Gastrocnemius medialis (tissue), 4 donors: ENCODE measurements at regions not wholly inside any gene's neighbourhood (a gene's known extent, or its start where the extent isn't known, plus 50 kb on each side); places are given as distances from the start of the nearest gene placed in this dataset.

Source experiments
- ATAC-seq, 2 donors: fragments of 150-250 bp; one replicate each; pipeline ENCODE4 v1.9.1; 2016
- DNase-seq, 2 donors: peaks; one replicate each; pipeline ENCODE4 v3.0.0-alpha.2; 2019
- H3K27ac ChIP-seq, 4 donors: fragments of 200-600 bp; sonication (generic); 1 replicate in 1 of 4; 2 replicates in 3 of 4; pipeline ENCODE4 v1.5.1; 2016 to 2018; ENCODE audit warnings: mild to moderate bottlenecking in 2 of 4, moderate library complexity in 1 of 4
- H3K27me3 ChIP-seq, 3 donors: fragments of 200-600 bp; sonication (generic) in 2 of 3; 1 replicate in 1 of 3; 2 replicates in 2 of 3; pipeline versions ENCODE4 v1.5.1 to v1.6.0; 2016 to 2019; ENCODE audit warnings: mild to moderate bottlenecking in 1 of 3, moderate library complexity in 1 of 3
- H3K36me3 ChIP-seq, 2 donors: fragments of 200-600 bp; sonication (generic) in 1 of 2; one replicate each; pipeline ENCODE4 v1.5.1; 2017 to 2018
- H3K4me1 ChIP-seq, 2 donors: fragments of 200-600 bp; sonication (generic) in 1 of 2; one replicate each; pipeline ENCODE4 v1.5.1; 2016 to 2017; ENCODE audit warnings: mild to moderate bottlenecking in 2 of 2
- H3K4me3 ChIP-seq, 4 donors: fragments of 200-600 bp; sonication (generic) in 3 of 4; 1 replicate in 1 of 4; 2 replicates in 3 of 4; pipeline ENCODE4 v1.5.1; 2016 to 2019; ENCODE audit warnings: mild to moderate bottlenecking in 2 of 4
- H3K9me3 ChIP-seq, 3 donors: fragments of 200-600 bp; sonication (generic) in 2 of 3; 1 replicate in 1 of 3; 2 replicates in 2 of 3; pipeline ENCODE4 v1.5.1; 2016 to 2019
- POLR2A ChIP-seq, 2 donors: fragments of 450-650 bp; IDR thresholded peaks; one replicate each; pipeline ENCODE4 v1.6.1; 2017; ENCODE audit warnings: antibody characterized with exemption in 2 of 2, mild to moderate bottlenecking in 2 of 2, moderate library complexity in 2 of 2
- in situ Hi-C, 4 donors: fragments of 200-750 bp; cut with MboI; loops; one replicate each; pipeline versions ENCODE4 v1.15.0 to v1.8.0; 2017; ENCODE audit warnings: low sequenced_read_pairs in 4 of 4
- intact Hi-C: fragments of 100-400 bp; cut with DNase I; formaldehyde crosslinking; loops from one replicate; pipeline ENCODE4 v1.15.1; 2023; ENCODE audit warnings: low total_unique reads
- TF ChIP-seq, protein P1 (sequence below), 5 experiments: fragments of 450-650 bp in 3 of 5; fragments of 200-600 bp in 2 of 5; sonication (generic) in 2 of 5; IDR thresholded peaks in 4 of 5; conservative IDR thresholded peaks in 1 of 5; 1 replicate in 4 of 5; 2 replicates in 1 of 5; pipeline ENCODE4 v1.5.1; 2016 to 2019; ENCODE audit warnings: antibody characterized with exemption in 5 of 5, mild to moderate bottlenecking in 3 of 5, moderate library complexity in 3 of 5

DNA sequence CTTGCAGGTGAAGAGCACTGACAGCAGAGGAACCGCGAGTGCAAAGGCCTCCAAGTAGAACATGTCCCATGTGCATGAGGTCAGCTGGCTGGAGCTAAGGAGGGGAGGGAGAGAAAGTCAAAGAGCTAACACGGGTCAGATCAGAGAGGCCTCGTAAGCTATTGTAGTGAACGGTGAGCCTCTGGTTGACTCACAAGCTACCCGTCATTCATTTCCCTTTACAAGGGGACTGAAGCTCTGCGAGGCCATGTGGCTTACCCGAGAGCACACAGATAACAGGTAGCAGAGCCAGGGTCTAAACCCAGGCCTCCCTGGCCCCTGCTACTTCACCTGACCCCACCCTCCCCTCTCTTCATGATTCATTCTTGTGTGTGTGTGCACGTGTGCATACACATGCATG lies 152.7 kb upstream of the ADRA1B start:
- intact Hi-C loops, result no loop called here
- no peak for DNase-seq
- Histone ChIP-seq H3K36me3 (no peaks in the 10 kb centered on the region), H3K4me1 (peaks cover 0 to 4% of the 10 kb centered on the region in 2 donors), H3K27ac (no peak overlapping the region), H3K27me3 (no peaks in the 10 kb centered on the region), H3K9me3 (no peaks in the 10 kb centered on the region), H3K4me3 (no peak overlapping the region)
- in situ Hi-C loops, result no loop called here
- TF ChIP-seq POLR2A (IDR thresholded peaks at IDR 0.05), result no peak
- no peak for ATAC-seq

DNA sequence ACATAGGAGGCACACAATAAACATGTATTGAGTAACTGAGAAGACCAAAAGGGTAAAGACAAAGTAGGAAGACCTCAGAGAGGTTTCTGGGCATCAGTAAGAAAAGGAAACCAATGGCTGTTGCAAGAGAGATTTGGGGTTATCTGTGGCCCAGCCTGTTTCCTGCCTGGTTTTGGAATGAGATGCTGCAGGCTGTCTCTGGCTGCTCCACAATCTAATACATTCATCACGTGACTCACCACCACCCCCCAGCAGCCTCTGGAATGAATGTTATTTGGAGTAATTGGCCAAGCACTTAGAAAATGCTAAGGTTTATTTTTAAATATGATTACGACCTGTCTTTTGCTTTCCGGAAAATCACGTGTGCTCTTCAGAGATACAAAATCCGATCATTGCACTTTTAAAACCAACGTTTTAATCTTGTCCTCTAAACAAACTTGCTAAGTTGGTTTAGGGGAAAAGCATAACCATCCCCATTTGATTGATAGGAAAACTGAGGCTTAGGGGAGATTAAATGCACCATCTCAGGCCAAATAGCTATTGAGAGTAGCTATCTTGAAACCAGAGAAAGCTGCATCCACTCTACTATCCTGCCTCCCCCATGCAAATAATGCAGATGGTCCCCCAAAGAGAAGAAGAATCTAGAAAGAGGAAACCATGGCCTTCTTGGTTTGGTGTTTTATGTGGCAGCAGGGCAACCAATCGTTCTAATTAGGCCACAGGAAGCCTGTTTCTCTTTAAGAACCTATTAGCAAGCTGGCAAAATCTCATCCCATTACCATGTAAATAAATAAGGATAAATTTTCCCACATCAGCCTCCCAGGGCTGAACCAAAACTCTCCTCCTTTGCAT lies 151.8 kb upstream of the ADRA1B start:
- H3K9me3 ChIP-seq, result no peaks in the 10 kb centered on the region
- DNase-seq (no peak), ATAC-seq (no peak)
- in situ Hi-C loops, result no loop called here
- H3K4me1 ChIP-seq, result peaks cover 0 to 4% of the 10 kb centered on the region in 2 donors
- intact Hi-C loops, result no loop called here
- no peak overlapping the region for H3K27ac ChIP-seq
- H3K4me3 ChIP-seq, result no peak overlapping the region
- H3K36me3 ChIP-seq, result no peaks in the 10 kb centered on the region
- H3K27me3 ChIP-seq, result no peaks in the 10 kb centered on the region
- TF ChIP-seq, protein P1, sequence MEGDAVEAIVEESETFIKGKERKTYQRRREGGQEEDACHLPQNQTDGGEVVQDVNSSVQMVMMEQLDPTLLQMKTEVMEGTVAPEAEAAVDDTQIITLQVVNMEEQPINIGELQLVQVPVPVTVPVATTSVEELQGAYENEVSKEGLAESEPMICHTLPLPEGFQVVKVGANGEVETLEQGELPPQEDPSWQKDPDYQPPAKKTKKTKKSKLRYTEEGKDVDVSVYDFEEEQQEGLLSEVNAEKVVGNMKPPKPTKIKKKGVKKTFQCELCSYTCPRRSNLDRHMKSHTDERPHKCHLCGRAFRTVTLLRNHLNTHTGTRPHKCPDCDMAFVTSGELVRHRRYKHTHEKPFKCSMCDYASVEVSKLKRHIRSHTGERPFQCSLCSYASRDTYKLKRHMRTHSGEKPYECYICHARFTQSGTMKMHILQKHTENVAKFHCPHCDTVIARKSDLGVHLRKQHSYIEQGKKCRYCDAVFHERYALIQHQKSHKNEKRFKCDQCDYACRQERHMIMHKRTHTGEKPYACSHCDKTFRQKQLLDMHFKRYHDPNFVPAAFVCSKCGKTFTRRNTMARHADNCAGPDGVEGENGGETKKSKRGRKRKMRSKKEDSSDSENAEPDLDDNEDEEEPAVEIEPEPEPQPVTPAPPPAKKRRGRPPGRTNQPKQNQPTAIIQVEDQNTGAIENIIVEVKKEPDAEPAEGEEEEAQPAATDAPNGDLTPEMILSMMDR (IDR thresholded peaks at IDR 0.05 in 4 of 5, conservative IDR thresholded peaks at IDR 0.05 in 1 of 5), result no peak
- TF ChIP-seq POLR2A (IDR thresholded peaks at IDR 0.05), result no peak

DNA sequence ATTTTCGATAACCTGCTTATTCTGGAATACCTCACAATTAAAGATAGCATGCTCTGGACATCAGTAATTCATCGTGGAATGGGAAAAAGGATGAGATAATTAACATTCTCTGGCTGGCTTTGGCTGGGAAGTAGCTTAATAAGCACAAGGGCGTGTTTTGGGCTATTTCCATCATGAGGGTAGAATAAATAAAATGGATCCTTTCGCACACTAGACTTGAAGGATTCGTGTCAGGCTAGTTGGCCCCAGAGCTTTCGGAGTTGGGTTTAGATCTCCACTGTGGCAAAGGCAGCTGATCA lies 151.2 kb upstream of the ADRA1B start:
- TF ChIP-seq, protein P1 (IDR thresholded peaks at IDR 0.05 in 4 of 5, conservative IDR thresholded peaks at IDR 0.05 in 1 of 5), result no peak
- no peak for TF ChIP-seq POLR2A (IDR thresholded peaks at IDR 0.05)
- intact Hi-C loops, result no loop called here
- no peaks in the 10 kb centered on the region for H3K27me3 ChIP-seq

DNA sequence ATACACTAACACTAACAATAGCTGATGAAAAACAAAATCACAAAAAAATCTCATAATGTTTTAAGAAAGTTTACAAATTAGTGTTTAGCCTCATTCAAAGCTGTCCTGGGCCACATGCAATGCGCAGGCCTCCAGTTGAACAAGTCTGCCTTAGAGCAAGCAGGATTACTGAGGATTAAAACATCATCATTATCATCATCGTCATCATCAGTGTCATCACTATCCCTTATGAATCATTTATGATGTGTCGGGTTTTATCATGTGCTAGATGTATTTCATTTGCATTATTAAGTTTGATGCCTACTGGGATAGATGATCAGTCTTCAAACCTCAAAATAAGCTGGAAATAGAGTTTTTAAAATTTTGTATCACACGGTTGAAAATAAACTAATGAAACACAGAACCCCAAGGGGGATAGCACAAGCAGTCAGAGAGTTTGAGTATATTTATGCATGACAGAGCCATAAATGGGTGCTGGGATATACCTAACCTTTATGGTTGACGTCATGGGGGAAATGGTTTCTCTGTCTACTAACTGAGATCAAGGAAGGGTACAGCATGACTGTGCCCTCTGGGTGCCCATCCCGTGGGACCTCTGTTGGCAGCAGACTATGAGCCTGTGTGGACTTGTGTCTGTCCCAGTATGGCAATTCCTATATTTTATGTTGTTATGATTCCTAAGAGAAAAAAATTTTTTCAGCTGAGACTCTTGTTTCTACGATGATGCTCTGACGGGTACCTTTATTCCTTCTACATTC lies 150.3 kb upstream of the ADRA1B start:
- no peak for ATAC-seq
- no peak for TF ChIP-seq POLR2A (IDR thresholded peaks at IDR 0.05)
- TF ChIP-seq, protein P1 (IDR thresholded peaks at IDR 0.05 in 4 of 5, conservative IDR thresholded peaks at IDR 0.05 in 1 of 5), result no peak
- Histone ChIP-seq H3K27me3 (no peaks in the 10 kb centered on the region), H3K4me3 (no peak overlapping the region), H3K36me3 (no peaks in the 10 kb centered on the region), H3K4me1 (peaks cover 0 to 4% of the 10 kb centered on the region in 2 donors), H3K27ac (no peak overlapping the region), H3K9me3 (no peaks in the 10 kb centered on the region)
- DNase-seq, result no peak
- intact Hi-C loops, result no loop called here
- in situ Hi-C loops, result no loop called here

More for the DNA sequence above, 151.2 kb upstream of the ADRA1B start:
- no peak overlapping the region for H3K4me3 ChIP-seq
- in situ Hi-C loops, result no loop called here
- H3K36me3 ChIP-seq, result no peaks in the 10 kb centered on the region
- DNase-seq (no peak), ATAC-seq (no peak)
- H3K9me3 ChIP-seq, result no peaks in the 10 kb centered on the region
- H3K4me1 ChIP-seq, result peaks cover 0 to 4% of the 10 kb centered on the region in 2 donors
- H3K27ac ChIP-seq, result no peak overlapping the region

DNA sequence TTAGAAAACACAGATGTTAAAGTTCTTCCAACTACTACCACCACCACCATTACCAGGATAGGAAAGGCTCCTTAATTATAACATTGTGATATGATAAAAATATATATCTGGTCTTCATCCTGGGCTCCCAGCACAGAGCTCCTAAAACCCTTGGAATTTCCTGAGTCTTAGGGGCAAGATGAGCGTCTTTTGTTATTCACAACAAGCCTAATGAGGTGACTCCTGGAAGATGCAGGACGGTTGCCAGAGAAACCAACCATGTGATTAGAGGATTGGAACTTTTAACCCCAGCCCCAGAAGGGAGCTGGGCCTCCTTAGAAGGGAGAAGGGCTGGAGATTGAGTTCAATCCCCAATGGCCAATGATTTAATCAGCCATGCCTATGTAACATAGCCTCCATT lies 148.0 kb upstream of the ADRA1B start:
- H3K36me3 ChIP-seq, result no peaks in the 10 kb centered on the region
- intact Hi-C loops, result no loop called here
- in situ Hi-C loops, result no loop called here

More for the DNA sequence above, 148.0 kb upstream of the ADRA1B start:
- no peak for ATAC-seq
- Histone ChIP-seq H3K4me3 (no peak overlapping the region), H3K27ac (no peak overlapping the region), H3K9me3 (no peaks in the 10 kb centered on the region), H3K27me3 (no peaks in the 10 kb centered on the region), H3K4me1 (peaks cover 0 to 4% of the 10 kb centered on the region in 2 donors)
- TF ChIP-seq POLR2A (IDR thresholded peaks at IDR 0.05), result no peak
- TF ChIP-seq, protein P1 (IDR thresholded peaks at IDR 0.05 in 4 of 5, conservative IDR thresholded peaks at IDR 0.05 in 1 of 5), result no peak
- no peak for DNase-seq
